Activated CD4-positive, CD25-positive, alpha-beta regulatory T cell (primary cell): ENCODE measurements at regions not wholly inside any gene's neighbourhood (a gene's known extent, or its start where the extent isn't known, plus 50 kb on each side); places are given as distances from the start of the nearest gene placed in this dataset.
"Not testable (repeated sequence)": the region's sequence is repeated elsewhere in the genome, so short reads cannot be mapped to it uniquely, and the experiment has no call there.

ENCODE experiments used
- DNase-seq, 4 experiments: peaks; one replicate each; lab custom pipeline; 2025; lab: John Stamatoyannopoulos, UW

DNA sequence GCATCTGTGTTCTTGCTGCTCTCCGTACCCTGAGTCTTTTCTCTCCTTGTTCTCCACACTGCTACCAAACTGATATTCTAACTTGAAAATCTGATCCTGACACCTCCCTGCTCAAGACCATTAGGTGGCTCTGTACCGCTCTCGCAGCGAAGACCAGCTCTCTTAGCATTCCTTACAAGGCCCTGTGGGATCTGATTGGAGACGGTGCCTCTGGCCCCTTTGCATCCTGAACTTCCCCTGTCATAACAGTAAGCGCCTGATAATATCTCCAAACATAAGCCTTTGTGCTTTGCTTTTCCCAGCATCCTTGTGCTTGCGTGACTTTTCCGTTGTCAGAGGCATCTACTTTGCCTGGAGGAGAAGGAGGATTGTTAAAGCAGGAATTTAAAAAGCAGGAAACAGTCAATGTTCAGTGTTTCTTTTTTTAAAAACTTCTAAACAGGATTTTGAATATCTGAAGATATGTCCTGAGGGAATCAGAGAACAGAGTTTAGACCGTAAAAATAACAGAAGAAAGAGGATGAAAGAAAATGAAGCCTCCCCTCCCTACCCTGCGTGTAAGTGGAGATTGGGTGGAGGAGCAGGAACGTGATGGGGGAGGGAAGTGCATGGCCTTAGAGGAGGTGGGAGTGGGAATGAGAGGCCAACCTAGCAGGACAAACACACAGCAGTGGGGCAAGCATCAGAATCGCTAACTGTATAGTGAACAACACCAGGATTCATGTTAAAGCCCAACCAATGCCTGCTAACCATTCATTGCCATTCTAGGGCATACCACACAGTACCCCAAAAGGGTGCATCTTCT lies 89.2 kb upstream of the STMND1 start:
- DNase-seq, result no peak

DNA sequence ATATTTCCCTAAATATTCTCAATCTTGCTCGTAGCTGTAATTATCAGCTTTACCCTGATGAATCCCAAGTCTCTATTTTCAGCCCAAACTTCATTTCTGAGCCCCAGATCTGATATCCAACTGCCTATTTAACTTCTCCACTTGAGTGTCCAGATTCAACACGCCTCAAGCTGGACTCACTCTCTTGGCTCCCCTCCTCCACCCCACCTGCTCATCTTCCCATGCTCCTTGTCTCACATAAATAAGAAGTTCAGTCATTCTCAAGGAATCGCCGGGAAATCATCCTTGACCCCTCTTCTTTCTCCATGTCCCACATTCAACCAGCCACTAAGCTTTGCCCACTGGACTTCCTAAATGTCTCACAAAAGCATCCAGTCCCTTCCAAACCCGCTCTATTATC lies 89.9 kb upstream of the STMND1 start:
- no peak for DNase-seq

- DNase-seq, result no peak
Measured at GRCh38 chr6:17007749-17008148, 94.1 kb upstream of the STMND1 start.

- no peak for DNase-seq
Measured at GRCh38 chr6:17006543-17006942, 95.3 kb upstream of the STMND1 start.

GRCh38 chr6:17004269-17004668 lies 97.6 kb upstream of the STMND1 start:
- no peak for DNase-seq

DNA sequence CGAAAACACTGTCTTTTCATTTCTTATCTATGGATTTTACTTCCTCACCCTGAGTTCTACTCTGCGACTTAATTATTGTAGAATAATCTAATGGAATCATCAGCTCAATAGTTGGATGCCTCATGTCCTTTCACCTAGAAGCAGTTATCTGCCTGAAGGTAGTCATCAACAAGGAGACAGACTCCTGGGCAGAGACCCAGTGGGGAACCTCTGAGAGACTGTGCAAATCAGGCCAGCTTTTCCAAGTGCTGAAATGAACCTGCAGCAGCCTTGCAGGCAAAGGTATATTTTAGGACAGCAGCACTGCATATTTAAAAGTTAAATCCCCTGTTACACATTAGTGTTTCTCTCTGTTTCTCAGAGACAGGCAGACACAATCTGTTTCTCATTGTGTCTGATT lies 99.7 kb upstream of the STMND1 start:
- DNase-seq, result no peak

DNA sequence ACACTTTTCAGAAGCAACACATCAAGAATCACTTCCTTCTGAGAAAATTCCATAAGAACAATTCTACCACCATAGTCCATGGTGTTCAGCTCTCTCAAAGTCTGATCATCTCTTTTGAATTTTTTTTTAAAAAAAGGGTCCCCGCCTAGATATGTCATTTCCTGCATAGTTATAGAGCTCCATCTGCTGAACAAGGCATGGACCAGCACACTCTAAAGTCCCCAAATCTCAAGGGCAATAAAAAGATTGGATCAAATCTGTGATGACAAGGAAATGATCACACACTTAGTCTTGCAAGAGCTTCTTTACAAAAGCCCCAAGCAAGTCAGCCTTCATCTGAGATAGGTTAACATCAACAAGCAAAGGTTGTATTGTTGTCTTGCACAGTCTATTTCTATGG lies 100.7 kb upstream of the STMND1 start:
- no peak for DNase-seq

GRCh38 chr6:16999491-17000436 lies 102.1 kb upstream of the STMND1 start:
- no peak for DNase-seq

DNA sequence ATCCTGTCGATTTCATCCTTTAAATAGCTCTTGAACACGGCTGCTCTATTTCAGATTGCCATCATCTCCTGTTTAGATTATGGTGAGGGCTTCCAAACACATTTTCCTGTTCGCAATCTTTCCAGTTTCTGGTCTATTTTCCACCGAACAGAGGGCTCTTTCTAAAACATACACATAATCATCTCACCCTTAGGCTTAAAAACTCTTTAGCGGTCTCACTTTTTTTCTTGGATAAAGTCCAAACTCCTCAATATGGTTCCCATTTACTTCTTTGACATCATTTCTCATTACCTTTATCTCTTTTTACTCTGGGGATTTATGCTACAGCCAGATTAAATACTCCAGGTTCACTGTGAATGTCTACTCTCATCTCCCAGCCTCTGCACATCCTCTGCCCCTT lies 103.4 kb upstream of the STMND1 start:
- DNase-seq, result no peak

- no peak for DNase-seq
Measured at GRCh38 chr6:16995511-16996250, 106.2 kb upstream of the STMND1 start.

DNA sequence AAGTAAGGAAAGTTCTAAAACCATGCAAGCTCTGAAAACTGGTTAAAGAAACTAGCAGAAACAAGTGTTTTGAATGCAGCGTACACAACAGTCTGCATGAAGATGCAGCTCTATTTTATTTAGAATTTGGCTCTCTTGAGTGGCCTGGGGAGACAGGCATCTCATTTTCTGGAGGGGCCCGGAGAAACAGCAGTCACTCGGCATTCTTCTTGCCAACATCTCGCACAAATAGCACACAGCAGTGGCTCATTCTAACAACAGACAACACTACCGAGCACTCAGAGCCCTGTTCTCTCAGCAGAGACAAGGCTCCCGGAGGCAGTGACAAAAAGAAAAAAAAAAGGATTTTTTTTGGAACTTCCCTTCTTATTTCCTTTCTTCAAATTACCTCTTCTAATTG lies 108.5 kb upstream of the STMND1 start:
- DNase-seq, result no peak

DNA sequence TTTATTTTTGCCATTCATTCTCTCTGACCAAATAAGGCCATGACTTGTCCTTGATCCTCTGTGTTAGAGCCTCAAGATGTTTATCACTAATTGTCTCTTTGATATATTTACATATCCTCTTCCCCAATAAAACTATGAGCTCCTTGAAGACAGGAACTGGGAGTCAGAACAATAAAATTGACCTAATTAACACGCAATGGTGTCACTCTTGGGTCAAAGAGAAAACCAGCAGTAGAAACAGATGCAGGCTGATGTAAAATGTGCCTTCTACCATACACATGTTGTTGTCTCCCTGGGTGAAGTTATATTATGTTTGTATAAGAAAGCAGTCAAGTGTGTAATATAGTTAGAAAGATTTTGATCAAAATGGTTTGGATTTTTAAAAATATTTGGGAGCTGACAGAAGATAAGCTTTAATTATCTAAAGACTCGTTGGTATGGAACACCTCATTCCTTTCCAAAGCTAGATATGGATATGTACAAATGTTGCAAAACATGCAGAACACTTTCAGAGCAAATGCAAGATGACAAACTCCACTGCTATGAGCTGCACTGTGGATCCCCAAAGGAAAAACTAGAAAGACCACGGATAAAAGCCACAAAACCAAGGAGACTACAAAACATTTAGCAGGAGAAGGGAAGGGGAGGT lies 109.7 kb upstream of the STMND1 start:
- DNase-seq, result no peak

- DNase-seq, result not testable (repeated sequence)
Measured at GRCh38 chr6:16989976-16990375, 111.9 kb upstream of the STMND1 start.

DNA sequence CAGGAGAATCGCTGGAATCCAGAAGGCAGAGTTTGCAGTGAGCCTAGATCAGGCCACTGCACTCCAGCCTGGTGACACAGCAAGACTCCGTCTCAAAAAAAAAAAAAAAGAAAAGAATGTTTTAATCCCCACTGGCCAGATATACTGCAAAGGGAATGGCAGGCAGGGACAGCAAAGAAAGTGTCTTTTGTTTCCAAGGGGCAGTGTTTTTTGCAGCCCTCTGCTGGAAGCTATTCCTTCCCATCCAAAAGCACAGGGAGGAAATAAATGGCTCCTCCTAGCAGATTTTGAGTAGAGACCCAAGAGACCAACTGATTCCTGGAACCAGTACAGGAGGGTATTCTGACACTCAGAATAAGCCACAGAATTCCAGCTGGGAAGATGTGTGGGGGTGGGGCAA lies 112.5 kb upstream of the STMND1 start:
- no peak for DNase-seq

- no peak for DNase-seq
Measured at GRCh38 chr6:16987996-16988395, 113.9 kb upstream of the STMND1 start.

DNA sequence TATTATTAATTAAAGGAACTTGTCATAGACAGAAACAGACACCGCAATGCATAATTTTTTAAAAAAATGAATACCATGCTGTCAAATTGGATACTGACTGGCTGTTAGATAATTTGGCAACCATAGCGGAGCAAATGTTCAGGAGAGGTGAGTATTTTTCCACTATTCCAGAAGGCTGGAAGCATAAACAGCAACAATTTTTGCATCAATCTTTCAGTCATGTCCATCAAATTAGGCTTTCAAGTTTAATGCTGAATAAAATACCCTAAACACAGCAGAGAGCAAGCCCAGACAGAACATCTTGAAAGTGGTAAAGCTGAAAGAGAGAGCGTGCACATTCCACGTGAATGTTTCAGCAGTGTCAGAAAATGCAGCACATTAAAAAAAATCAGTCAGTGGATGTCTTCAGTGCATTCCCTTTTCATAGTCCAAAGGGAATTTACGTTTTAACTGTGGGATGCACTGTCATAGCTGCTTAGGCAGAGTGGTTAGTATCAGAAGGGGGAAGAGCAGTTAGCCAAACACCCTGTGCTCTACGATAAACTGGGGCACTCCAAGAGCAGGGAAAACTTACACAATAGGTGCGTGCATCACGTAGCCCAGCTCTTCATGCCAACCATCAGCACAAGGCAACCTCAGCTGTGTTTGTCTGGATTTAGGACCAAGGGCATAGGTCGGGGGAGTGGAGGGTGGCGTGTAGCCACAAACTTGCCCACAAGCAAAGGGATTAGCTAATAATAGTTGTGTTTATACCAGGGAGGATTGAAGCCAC lies 116.2 kb upstream of the STMND1 start:
- DNase-seq, result no peak

GRCh38 chr6:16982807-16983206 lies 119.0 kb upstream of the STMND1 start:
- no peak for DNase-seq

DNA sequence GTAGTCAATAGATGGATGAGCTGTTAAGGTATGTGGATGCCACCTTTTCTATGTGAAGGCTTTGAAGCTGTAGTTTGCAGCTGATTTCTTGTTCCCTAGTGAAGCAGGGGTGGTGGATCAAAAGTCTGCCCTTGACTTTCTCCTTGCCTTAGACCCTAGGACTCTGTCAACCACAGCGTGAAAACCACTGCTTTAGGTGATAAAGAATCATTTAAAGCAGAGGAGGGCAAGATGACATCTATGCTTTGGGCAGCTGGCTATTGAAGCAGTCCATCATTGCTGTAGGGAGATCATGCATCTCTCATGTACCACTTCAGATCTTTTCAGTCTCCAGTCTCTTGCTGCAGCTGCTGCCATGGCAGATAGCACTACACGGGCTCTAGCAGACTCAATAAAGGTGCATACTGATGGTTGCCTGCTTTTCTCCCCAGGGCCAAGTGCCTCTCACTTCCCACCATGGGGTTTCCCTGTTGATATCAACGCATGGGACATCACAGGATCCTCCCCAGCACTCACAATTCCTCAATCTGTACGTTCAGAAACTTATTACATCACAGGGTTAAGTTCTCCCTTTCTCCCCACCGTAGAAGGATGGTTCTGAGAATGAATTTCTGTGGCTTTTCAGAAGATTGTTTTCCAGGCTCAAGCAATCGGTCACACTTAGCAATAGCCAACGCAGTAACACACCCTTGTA lies 122.0 kb upstream of the STMND1 start:
- DNase-seq, result no peak

GRCh38 chr6:16978686-16979085 lies 123.2 kb upstream of the STMND1 start:
- no peak for DNase-seq

- no peak for DNase-seq
Measured at GRCh38 chr6:16976385-16977183, 125.3 kb upstream of the STMND1 start.
